ENCODE measurements at regions not wholly inside any gene's neighbourhood (a gene's known extent, or its start where the extent isn't known, plus 50 kb on each side); places are given as distances from the start of the nearest gene placed in this dataset.

DNA sequence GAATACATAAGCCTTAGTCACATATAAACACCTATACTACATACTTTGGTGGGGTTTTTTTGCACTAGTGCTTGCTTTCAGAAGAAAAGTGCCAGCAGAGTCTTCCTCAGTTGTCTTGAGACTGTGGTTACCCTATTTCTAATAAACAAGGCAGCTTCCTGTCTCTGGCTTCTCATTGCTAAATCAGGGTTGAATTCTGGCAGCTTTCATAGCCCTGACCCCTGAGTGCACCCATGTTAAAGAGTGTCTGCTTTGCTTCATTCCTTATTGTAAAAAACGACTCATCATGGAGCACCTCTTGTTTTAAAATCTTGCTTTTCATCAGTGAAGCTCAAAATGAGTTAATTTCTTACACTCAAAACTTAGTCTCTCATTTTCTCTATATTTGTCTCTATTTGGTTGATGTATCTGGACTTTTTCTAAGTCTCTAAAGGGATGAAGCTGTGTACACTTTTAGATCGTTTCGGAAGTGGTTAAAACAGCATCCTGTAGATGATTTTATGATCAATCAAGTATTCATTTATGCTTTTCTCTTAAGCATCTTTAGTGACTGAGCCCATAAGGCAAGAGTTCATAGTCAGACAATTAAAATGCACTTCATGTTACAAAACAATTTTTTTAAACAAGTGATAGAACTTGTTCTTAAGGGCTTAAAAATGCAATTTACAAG is 72.1 kb downstream of the KLF12 start:
- no peaks in the 10 kb centered on the region for H3K9me3 ChIP-seq
- no peaks in the 10 kb centered on the region for H3K36me3 ChIP-seq (ENCODE audit: control insufficient read depth, insufficient read depth, low read length)
- no peaks in the 10 kb centered on the region for H3K27me3 Mint-ChIP-seq (ENCODE audit: insufficient read depth, unreplicated experiment)
- no TSS peak for BruUV-seq (replicated peaks)
- peaks cover 16% of the 10 kb centered on the region for H3K4me1 Mint-ChIP-seq (ENCODE audit: low read depth, unreplicated experiment)
- no peak for TF ChIP-seq CTCF (IDR thresholded peaks at IDR 0.05; ENCODE audit: insufficient read depth in 1 of 2, low read depth in 1 of 2, low read length in 1 of 2, severe bottlenecking in 1 of 2, unreplicated experiment in 1 of 2)
- ChIA-PET CTCF (no interaction called here), POLR2A (no interaction called here)
- intact Hi-C loops (cut with micrococcal nuclease; ENCODE audit: unreplicated experiment) = no loop called here
- H3K27ac Mint-ChIP-seq (ENCODE audit: unreplicated experiment) = no peak overlapping the region
- no peak for DNase-seq
- no peak overlapping the region for H3K4me3 ChIP-seq (ENCODE audit: low read depth, low read length)
- H3K4me3 Mint-ChIP-seq (ENCODE audit: unreplicated experiment) = no peak overlapping the region
- no peaks in the 10 kb centered on the region for H3K36me3 Mint-ChIP-seq (ENCODE audit: insufficient read depth, unreplicated experiment)
- no peaks in the 10 kb centered on the region for H3K4me1 ChIP-seq
- H3K9me3 Mint-ChIP-seq (ENCODE audit: unreplicated experiment) = peaks cover 7% of the 10 kb centered on the region
- no peaks in the 10 kb centered on the region for H3K27me3 ChIP-seq (replicated peaks; ENCODE audit: control insufficient read depth, insufficient read depth, low read length)

- CTCF ChIA-PET = no interaction called here
- Mint-ChIP-seq H3K4me3 (ENCODE audit: unreplicated experiment) (no peak overlapping the region), H3K27me3 (ENCODE audit: insufficient read depth, unreplicated experiment) (no peaks in the 10 kb centered on the region), H3K4me1 (ENCODE audit: low read depth, unreplicated experiment) (peaks cover 18% of the 10 kb centered on the region), H3K36me3 (ENCODE audit: insufficient read depth, unreplicated experiment) (no peaks in the 10 kb centered on the region), H3K9me3 (ENCODE audit: unreplicated experiment) (peaks cover 7% of the 10 kb centered on the region), H3K27ac (ENCODE audit: unreplicated experiment) (no peak overlapping the region)
- POLR2A ChIA-PET = no interaction called here
- no TSS peak for BruUV-seq (replicated peaks)
- H3K9me3 ChIP-seq = no peaks in the 10 kb centered on the region
- H3K27me3 ChIP-seq (replicated peaks; ENCODE audit: control insufficient read depth, insufficient read depth, low read length) = no peaks in the 10 kb centered on the region
- TF ChIP-seq CTCF (IDR thresholded peaks at IDR 0.05; ENCODE audit: insufficient read depth in 1 of 2, low read depth in 1 of 2, low read length in 1 of 2, severe bottlenecking in 1 of 2, unreplicated experiment in 1 of 2) = no peak
- no peaks in the 10 kb centered on the region for H3K4me1 ChIP-seq
- H3K36me3 ChIP-seq (ENCODE audit: control insufficient read depth, insufficient read depth, low read length) = no peaks in the 10 kb centered on the region
- no peak overlapping the region for H3K4me3 ChIP-seq (ENCODE audit: low read depth, low read length)
- no peak for DNase-seq
- intact Hi-C loops (cut with micrococcal nuclease; ENCODE audit: unreplicated experiment) = no loop called here
Measured at GRCh38 chr13:74056801-74057542, 77.2 kb downstream of the KLF12 start.

DNA sequence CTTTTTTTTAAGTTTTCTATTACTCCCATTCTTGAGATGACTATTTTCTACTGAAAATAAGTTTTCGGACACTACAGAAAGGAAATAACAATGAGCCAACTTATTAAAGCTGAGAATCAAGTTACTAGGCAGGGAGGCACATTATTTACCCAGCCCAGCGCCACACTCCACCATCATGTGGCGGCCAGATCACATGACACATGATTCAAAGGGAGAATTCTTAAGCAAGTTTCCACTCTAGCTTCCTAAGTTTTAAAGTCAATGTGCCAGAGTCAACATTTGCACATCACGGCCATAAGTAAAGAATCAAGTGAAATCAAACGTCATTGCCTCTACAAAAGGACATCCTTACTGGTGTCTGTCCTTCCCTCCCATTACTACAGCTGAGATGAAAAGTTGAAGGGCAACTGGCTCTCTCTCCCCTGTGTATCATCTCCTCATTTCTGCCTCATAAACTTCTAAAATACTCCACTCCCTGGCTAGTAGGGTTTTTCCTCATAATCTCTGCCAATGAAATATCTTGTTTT is 81.7 kb downstream of the KLF12 start:
- no peak for DNase-seq
- CTCF ChIA-PET = no interaction called here

More for the DNA sequence above, 81.7 kb downstream of the KLF12 start:
- H3K4me3 ChIP-seq (ENCODE audit: low read depth, low read length) = no peak overlapping the region
- TF ChIP-seq CTCF (IDR thresholded peaks at IDR 0.05; ENCODE audit: insufficient read depth in 1 of 2, low read depth in 1 of 2, low read length in 1 of 2, severe bottlenecking in 1 of 2, unreplicated experiment in 1 of 2) = no peak
- no peaks in the 10 kb centered on the region for H3K27me3 ChIP-seq (replicated peaks; ENCODE audit: control insufficient read depth, insufficient read depth, low read length)
- Mint-ChIP-seq H3K27me3 (ENCODE audit: insufficient read depth, unreplicated experiment) (no peaks in the 10 kb centered on the region), H3K4me3 (ENCODE audit: unreplicated experiment) (no peak overlapping the region), H3K9me3 (ENCODE audit: unreplicated experiment) (no peaks in the 10 kb centered on the region), H3K4me1 (ENCODE audit: low read depth, unreplicated experiment) (peaks cover 38% of the 10 kb centered on the region), H3K27ac (ENCODE audit: unreplicated experiment) (no peak overlapping the region), H3K36me3 (ENCODE audit: insufficient read depth, unreplicated experiment) (no peaks in the 10 kb centered on the region)
- POLR2A ChIA-PET = no interaction called here
- H3K9me3 ChIP-seq = no peaks in the 10 kb centered on the region
- intact Hi-C loops (cut with micrococcal nuclease; ENCODE audit: unreplicated experiment) = no loop called here
- no peaks in the 10 kb centered on the region for H3K36me3 ChIP-seq (ENCODE audit: control insufficient read depth, insufficient read depth, low read length)
- peaks cover 15% of the 10 kb centered on the region for H3K4me1 ChIP-seq
- BruUV-seq (replicated peaks) = no TSS peak

Measured in Caco-2 (cell line).